Ovary (tissue), 3 donors: ENCODE measurements at regions not wholly inside any gene's neighbourhood (a gene's known extent, or its start where the extent isn't known, plus 50 kb on each side); places are given as distances from the start of the nearest gene placed in this dataset.

Source experiments
- CTCF ChIP-seq, 3 donors: fragments of 450-650 bp in 2 of 3; fragments of 200-600 bp in 1 of 3; IDR thresholded peaks; one replicate each; pipeline versions ENCODE4 v1.5.1 to v1.8.0; 2016 to 2022; ENCODE audit warnings: antibody characterized with exemption in 3 of 3, mild to moderate bottlenecking in 1 of 3
- EP300 ChIP-seq: sonication (generic); formaldehyde crosslinking; IDR thresholded peaks from one replicate; pipeline ENCODE4 v1.6.1; 2017; ENCODE audit warnings: antibody characterized with exemption
- POLR2A ChIP-seq: fragments of 450-650 bp; IDR thresholded peaks from one replicate; pipeline ENCODE4 v1.6.1; 2017; ENCODE audit warnings: antibody characterized with exemption, mild to moderate bottlenecking, moderate library complexity
- donor health status: DM: no; HTN: no; CAD: no.

DNA sequence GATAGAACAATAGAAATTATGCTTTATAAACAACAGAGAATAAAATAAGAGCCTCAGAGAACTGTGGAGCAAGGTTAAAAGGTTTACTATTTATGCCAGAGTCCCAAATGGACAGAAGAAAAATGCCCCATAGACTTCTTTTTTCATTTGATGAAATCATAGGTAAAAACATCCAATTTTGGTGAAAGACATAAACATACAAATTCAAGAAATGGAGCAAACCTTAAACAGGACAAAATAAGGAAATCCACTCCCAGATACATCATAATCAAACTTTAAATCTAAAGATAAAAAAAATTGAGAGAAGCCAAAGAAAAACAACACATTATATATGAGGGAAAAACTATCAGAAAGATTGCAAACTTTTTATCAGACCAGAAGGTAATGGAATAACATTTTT is 182.8 kb downstream of the GADD45G start:
- TF ChIP-seq EP300 = no peak
- no peak for TF ChIP-seq CTCF (IDR thresholded peaks at IDR 0.05)
- TF ChIP-seq POLR2A = no peak
